Stimulated activated CD8-positive, alpha-beta memory T cell treated with anti-CD3 and anti-CD28 coated beads, Interleukin-2, amount 100 ng/mL, for 1 hour (primary cell): ENCODE measurements at regions not wholly inside any gene's neighbourhood (a gene's known extent, or its start where the extent isn't known, plus 50 kb on each side); places are given as distances from the start of the nearest gene placed in this dataset.

Source experiments
- DNase-seq, 2 donors: peaks; one replicate each; pipeline ENCODE4 v3.0.0-alpha.2; 2020; ENCODE audit warnings: low read depth in 2 of 2

- DNase-seq: no peak
These were observed 77.8 kb upstream of the STK17B start for GRCh38 chr2:196249171-196249570.

GRCh38 chr2:196249860-196250259 lies 78.5 kb upstream of the STK17B start:
- no peak for DNase-seq

GRCh38 chr2:196251132-196251531 lies 79.8 kb upstream of the STK17B start:
- no peak for DNase-seq

- no peak for DNase-seq
These were observed 81.2 kb upstream of the STK17B start for GRCh38 chr2:196252408-196253115.

GRCh38 chr2:196253116-196253480 lies 81.7 kb upstream of the STK17B start:
- no peak for DNase-seq

GRCh38 chr2:196256585-196256984 lies 85.2 kb upstream of the STK17B start:
- DNase-seq: no peak

GRCh38 chr2:196257086-196257485 lies 85.7 kb upstream of the STK17B start:
- no peak for DNase-seq

- DNase-seq: no peak
These were observed 87.0 kb upstream of the STK17B start for GRCh38 chr2:196258407-196258806.

GRCh38 chr2:196259507-196260481 lies 88.4 kb upstream of the STK17B start:
- DNase-seq: no peak

GRCh38 chr2:196260546-196260945 lies 89.2 kb upstream of the STK17B start:
- no peak for DNase-seq

- no peak for DNase-seq
These were observed 91.2 kb upstream of the STK17B start for GRCh38 chr2:196262606-196263005.

- no peak for DNase-seq
These were observed 91.9 kb upstream of the STK17B start for GRCh38 chr2:196263181-196263747.

GRCh38 chr2:196266351-196266750 lies 95.0 kb upstream of the STK17B start:
- DNase-seq: no peak

GRCh38 chr2:196266855-196267254 lies 95.5 kb upstream of the STK17B start:
- DNase-seq: no peak

GRCh38 chr2:196268025-196268424 lies 96.6 kb upstream of the STK17B start:
- no peak for DNase-seq

- DNase-seq: no peak
These were observed 97.4 kb upstream of the STK17B start for GRCh38 chr2:196268538-196269338.

GRCh38 chr2:196271795-196272194 lies 100.4 kb upstream of the STK17B start:
- DNase-seq: no peak

GRCh38 chr2:196274387-196274809 lies 103.0 kb upstream of the STK17B start:
- no peak for DNase-seq

- no peak for DNase-seq
These were observed 104.4 kb upstream of the STK17B start for GRCh38 chr2:196275646-196276352.

- no peak for DNase-seq
These were observed 105.0 kb upstream of the STK17B start for GRCh38 chr2:196276421-196276820.

GRCh38 chr2:196277002-196277401 lies 105.6 kb upstream of the STK17B start:
- DNase-seq: no peak
